Stimulated activated CD8-positive, alpha-beta memory T cell treated with anti-CD3 and anti-CD28 coated beads, Interleukin-4, amount 100 ng/mL, for 24 hours (primary cell): ENCODE measurements at regions not wholly inside any gene's neighbourhood (a gene's known extent, or its start where the extent isn't known, plus 50 kb on each side); places are given as distances from the start of the nearest gene placed in this dataset.
"Not testable (repeated sequence)": the region's sequence is repeated elsewhere in the genome, so short reads cannot be mapped to it uniquely, and the experiment has no call there.

ENCODE experiments used
- DNase-seq: peaks from one replicate; pipeline ENCODE4 v3.0.0-alpha.2; 2020; ENCODE audit warnings: low read depth

DNA sequence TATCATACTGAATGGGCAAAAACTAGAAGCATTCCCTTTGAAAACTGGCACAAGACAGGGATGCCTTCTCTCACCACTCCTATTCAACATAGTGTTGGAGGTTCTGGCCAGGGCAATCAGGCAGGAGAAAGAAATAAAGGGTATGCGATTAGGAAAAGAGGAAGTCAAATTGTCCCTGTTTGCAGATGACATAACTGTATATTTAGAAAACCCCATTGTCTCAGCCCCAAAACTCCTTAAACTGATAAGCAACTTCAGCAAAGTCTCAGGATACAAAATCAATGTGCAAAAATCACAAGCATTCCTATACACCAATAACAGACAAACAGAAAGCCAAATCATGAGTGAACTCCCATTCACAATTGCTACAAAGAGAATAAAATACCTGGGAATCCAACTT lies 52.5 kb upstream of the CCDC71L start:
- not testable (repeated sequence) for DNase-seq

DNA sequence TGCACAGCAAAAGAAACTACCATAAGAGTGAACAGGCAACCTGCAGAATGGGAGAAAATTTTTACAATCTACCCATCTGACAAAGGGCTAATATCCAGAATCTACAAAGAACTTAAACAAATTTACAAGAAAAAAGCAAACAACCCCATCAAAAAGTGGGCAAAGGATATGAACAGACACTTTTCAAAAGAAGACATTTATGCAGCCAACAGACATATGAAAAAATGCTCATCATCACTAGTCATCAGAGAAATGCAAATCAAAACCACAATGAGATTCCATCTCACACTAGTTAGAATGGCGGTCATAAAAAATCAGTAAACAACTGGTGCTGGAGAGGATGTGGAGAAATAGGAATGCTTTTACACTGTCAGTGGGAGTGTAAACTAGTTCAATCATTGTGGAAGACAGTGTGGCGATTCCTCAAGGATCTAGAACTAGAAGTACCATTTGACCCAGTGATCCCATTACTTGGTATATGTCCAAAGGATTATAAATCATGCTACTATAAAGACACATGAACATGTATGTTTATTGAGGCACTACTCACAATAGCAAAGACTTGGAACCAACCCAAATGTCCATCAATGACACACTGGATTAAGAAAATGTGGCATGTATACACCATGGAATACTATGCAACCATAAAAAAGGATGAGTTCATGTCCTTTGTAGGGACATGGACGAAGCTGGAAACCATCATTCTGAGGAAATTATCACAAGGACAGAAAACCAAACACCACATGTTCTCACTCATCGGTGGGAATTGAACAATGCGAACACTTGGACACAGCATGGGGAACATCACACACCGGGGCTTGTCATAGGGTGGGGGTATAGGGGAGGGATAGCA lies 53.9 kb upstream of the CCDC71L start:
- not testable (repeated sequence) for DNase-seq

DNA sequence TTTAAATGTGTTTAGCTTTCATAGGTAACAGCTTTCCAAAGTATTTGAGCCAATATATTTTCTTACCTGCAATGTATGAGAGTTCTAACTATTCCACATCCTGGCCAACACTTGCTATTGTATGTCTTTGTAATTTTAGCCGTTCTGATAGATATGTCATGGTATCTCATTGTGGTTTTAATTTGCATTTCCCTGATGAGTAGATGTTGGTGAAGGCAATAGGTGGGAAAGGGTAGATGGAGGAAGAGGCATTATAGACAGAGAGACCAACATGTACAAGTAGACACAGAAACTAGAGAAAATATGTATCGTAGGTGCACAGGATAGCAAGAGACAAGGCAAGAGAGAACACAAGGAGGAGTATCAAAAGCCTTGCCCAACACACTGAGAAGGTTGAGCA lies 54.8 kb upstream of the CCDC71L start:
- no peak for DNase-seq

DNA sequence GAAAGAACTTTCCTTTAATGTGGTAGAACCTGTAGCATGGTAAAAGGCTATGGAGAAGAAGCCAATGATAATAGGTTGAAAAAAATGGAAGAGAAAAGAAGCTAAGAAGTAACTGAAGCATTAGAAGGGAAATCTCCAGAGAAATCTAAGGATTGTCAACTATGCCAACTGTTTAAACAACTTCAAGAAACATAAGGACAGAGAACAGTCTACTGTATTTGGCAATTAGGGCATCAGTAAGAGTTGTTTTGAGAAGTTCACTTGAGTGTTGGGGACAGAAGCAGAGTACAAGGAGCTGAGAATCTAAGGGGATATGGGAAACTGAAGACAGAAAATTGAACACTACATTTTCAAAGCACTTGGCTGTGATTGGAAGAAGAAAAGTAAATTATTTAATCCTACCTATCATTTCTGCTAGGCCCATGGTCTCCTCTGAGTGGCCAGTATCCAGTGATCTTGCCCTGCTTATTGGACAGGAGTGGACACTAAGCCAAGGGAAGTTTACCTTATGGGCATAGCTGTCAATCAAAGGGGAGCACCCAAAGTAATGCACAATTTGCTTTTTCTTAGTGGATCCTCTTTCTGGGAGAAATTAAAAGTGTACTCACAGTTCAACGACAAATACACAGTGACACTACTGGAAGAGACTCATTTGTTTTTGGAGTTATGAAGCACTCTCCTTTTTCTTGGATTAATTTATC lies 56.4 kb upstream of the CCDC71L start:
- DNase-seq = no peak

DNA sequence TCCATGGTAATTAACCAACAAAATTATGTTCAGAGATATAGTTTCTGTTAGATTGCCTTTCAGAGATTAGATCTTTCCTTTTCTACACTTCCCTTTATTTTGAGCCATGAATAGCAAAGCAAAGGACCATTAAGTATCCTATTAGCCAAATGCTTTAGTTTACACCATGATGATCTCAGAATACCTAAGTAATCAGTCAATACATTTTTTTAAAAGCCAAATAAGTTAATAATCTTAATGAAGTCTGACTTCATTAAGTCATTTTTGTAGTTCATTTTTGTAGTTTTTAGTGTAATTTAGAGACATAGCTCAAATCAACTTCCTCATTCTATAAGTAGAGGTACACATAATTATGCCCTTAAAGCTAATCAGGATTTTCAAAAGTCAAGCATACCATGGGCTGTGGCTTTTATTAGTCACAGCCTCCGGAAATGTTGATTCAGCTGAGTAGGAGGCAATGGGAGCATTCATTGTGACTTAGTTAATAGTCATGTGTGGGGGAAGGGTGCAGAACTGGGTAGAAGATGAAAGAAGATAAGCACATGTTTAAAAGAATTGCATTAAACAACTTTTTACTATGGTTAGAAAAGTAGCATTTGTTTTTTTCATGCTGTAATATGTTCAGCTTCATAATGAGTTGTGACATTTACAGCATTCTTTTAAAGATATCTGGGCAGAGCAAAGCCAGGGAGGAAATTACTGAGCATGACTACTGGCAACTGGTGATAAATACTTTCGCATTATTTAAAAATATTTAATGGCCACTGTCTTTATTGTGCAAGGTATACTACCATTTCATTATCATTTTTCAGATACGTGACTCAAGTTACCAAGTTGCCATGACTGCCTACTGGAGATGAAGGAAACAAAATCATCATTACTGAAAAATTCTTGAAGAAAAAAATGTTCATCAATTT lies 57.3 kb upstream of the CCDC71L start:
- peak; percentile 66 for DNase-seq

DNA sequence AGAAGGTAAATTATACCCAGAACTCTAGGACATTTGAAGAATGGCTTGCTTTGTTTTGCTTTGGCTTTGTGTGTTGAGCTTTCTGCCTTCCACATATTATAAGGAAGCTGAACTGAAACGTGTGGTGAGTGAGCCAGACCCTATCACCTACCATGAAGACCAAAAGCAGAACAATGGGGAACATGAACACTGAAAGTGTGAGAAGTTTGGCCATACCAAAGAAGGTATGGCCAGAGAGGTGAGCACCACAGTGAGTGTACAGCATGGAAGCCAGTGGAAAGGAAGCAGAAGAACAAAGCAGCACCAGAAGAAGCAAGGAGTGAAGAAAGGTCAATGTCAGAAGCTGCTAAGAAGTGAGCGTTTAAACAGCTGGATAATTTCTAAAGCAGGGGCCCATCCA lies 59.7 kb upstream of the CCDC71L start:
- DNase-seq = no peak

DNA sequence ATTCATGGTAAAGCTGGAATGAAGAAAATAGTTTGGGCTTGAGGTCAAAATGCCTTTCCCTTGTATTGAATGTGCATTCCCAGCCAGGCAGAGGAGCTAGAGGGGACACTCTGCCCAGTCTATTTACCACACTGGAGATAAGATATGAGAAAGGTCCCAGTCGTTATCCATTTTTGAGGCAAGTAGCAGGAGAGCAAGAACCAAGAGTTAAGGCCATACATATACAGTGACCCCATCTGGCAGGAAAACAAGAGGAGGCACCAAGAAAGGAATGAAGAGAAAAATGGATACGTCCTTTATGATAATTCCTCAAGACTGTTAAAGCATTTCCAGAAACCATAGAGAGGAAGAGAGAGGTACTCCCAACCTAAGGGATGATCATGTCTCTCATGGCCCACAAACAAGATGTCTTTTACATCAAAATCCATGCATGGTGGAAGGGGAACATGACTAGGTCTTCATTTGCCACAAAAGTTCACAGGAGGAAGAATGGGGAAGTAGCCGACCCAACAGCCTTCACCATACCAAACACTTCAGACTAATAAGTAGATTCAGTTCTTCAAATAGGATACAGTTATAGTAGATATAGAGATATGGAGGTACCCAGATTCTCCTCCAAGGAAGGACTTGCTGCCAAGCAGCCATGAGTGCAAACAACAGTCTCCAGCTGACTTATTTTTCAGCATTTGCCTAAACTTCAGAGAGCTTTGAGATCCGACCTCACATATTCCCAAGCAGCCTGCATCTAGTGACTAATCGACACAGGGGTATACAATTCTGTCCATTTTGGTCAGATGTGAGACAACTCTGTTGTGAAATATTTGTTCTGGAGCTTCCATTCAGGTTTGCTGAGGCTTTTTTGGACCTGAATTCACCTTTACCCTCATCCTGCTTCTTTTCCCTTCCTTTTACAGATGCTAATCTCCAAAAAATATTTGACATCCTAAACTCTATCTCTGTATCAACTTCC lies 61.1 kb upstream of the CCDC71L start:
- no peak for DNase-seq

DNA sequence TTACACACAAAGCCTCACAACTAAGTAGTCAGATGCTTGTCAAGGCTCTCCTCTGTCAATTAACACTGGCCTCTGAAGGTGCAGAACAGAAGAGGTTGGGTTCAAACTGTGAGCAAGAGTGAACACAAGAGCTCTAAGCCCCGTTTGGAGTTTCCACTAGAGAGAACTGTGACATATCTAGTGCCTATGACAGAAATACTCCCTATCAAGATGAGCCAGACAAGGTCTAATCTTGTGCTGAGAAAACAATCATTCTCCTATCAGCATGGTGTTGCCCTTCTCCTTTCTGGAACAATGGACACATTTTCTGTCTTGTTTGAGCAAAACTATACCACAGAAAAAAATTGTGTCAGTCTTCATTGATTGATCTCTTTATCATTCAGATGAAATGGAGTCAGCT lies 62.4 kb upstream of the CCDC71L start:
- no peak for DNase-seq

DNA sequence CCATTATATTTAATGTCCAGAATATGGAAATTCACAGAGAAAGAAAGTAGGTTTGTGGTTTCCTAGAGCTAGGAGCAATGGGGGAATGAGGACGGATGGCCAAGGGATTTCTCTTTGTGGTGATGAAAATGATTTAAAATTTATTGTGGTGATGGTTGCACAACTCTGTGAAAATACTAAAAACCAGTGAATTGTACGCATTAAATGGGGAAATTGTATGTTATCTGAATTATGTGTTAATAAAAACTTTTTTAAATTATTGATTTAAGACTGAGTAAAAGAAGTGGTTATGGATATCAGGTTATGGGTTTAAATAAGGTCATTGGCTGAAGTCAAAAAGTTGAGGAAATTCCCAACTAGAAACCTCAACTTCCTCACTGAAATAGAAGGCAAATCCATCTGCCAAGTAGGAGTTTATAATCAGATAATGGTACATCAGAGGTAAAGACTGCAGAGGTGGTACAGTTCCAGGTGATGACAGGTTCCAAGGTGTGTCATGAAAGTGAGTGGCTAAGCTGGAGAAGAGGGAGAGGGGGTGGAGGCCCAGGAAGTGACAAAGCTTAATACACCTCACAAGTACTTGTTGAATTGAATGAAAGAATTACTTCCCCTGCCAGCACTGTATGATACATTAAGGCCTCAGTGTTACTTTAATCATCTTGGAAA lies 68.9 kb upstream of the CCDC71L start:
- DNase-seq = no peak

DNA sequence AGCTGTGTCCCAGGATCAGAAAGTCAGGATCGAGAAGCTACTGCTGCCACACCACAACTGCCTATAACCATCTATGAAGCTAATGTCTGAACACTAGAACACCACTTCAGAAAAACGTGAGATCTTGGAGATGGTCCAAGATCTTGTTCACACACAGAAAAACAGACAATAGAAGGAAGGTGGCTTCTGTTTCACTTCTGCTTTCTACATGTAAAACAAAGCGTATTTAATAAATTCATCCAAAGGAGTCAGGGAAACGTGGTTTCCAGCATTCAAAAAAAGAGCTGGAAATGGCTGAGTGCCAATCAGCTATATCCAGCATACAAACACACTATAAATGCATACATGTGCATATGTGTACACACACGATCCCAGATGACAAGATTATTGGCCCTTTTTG lies 70.2 kb upstream of the CCDC71L start:
- no peak for DNase-seq

DNA sequence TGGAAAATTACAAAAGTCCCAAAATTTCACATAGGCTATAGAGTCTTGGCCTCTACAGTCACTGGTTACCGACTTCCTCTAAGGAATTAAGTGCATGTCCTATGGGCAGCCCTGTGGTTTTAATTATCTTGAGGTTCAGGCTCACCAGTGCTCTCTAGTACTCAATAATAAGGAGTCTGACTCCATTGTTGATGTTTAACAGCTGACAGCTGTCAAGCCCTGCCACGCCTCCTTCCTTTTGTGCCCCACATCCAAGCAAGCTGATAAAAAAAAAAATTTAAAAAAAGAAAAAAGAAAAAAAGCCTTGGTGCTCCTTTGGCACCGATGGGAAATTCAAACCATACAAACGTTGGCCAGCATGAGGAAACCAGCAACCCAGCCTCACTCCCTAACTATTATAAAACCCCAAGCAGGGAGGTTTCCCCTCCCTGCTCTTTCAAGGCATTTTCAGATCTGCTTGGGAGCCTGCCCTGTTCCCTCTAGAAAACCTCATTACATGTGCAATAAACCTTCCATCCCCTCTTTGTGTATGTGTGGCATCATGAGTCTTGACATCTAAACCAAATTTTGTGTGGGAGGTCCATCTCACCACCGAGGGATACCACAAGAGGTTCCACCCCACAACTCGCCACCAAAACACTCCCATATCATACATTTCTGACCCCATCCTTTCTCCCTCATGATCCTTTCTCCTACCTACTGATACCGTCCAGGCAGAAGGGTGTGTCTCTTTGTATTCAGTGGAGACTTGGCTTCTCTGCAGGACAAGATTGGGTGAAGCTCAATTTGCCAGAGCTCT lies 70.9 kb upstream of the CCDC71L start:
- no peak for DNase-seq

DNA sequence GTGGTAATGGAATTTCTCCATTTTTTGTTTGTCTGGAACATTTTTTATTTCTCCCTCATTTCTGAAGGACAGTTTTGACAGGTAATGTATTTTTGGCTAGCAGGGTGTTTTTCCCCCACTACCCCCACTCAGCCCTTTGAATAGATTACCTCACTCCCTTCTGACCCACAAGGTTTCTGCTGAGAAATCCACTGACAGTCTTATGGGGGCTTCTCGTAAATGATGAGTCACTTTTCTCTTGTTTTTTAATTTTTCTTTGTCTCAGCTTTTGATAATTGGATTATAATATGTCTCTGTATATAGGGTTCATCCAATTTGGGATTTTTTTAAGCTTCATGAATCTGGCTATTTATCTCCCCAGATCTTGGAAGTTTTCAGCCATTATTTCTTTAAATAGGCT lies 74.7 kb upstream of the CCDC71L start:
- DNase-seq = no peak

DNA sequence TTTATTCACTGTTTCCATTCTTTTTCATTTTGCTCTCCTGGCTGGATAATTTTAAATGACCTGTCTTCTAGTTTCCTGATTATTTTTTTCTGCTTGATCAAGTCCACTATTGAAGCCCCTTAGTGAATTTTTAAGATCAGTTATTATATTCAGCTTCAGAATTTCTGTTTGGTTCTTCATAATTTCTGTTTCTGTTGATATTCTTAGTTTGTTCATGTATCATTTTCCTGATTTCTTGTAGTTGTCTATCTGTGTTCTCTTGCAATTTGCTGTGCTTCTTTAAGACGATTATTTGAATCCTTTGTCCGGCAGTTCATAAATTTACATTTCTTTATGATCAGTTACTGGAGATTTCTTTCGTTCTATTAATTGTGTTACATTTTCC lies 75.2 kb upstream of the CCDC71L start:
- no peak for DNase-seq

DNA sequence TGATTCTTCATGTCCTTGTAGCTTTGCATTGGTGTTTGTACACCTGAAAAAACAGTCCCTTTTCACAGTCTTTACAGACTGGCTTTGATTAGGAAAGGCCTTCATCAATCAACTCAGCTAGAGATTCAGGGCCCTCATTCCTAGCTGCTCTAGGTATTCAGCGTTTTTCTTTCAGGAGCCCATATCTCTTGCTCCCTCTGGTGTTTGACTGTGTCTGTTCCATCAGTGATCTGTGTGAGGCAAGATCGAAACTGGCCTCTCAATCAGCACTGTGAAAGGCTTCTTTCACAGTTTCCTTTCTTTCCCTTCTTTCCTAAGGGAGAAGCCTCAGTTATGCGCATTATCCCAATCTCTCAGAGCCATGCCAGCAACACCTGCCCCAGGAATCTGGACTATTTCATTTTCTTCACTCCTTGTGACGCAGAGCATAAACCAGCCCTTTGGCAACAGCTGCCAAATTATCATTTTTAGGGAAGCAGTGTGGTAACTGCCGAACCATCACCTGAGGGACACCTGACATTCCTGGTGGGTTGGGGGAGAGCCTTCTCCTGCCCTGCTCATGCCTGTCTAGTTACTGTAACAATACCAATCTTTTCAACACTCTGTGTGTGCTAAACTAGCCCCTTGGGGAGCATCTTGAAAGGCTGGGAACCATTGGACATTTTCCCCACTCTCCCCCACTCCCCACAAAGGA lies 75.7 kb upstream of the CCDC71L start:
- peak; percentile 4 for DNase-seq

DNA sequence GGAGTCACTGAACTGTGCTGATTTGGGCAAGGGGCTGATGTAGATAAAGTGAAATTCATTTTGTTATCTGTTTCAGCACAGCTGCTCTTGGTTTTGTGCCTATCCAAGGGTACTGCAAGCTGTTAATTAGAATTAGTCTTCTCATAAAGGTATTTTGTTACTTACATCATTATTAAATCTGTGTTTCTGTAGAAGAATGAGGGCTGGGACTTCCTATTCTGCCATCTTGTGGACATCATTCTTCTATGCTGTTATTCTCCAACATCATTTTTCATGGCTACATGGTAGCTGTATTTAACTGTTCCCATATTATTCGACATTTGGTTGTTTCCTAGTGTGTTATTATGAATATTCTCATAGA lies 76.2 kb upstream of the CCDC71L start:
- DNase-seq = no peak

DNA sequence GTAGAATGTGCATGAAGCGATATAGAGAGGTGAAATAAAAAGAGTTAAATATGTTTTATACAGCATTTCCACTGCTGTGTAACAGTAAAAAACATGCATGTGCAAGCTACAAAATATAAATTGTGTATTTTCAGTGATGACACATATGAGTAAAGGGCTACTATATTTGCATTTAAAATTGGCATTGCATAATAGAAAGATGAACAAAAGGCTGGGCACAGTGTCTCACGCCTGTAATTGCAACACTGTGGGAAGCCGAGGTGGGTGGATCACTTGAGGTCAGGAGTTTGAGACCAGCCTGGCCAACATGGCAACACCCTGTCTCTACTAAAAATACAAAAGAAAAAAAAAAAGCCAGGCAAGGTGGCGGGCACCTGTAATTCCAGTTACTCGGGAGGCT lies 79.8 kb upstream of the CCDC71L start:
- no peak for DNase-seq

DNA sequence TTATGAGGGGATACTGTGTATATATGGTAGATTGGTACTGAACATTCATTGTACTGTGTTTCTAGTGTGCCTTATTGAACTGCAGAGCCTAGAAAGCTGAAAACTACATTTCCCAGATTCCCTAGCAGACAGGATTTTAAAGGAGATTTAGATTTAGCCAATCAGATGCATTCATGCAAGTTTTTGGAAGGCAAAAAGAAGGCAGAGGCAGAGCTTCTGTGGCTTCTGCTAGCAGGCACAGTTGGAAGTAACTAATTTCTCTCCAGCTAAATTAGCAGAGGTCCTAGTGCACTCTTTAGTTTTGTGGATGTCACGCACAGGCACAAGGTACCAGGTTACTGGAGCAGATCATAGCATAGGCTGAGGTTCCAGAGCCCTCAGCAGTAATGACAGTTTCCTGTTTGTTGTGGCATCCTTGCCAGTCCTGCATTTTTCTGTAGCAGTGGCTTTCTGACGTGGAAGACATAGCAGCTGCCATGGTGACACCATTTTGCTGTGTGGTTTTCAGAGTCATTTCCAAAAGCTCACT lies 83.7 kb upstream of the CCDC71L start:
- no peak for DNase-seq

DNA sequence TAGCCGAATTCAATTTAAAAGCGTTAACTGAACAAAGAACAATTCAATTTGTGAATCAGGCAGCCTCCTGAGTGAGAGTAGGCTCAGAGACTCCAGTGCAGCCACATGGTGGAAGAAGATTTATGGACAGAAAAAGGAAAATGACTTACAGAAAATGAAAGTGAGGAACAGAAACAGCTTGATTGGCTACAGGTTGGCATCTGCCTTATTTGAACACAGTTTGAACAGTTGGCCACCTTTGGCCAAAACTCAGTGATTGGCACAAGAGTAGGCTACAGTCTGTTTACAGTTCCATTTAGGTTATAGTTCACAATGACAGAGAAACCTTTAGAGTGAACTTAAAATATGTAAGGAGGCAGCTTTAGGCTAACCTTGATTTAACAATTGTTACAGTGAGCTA lies 86.3 kb upstream of the CCDC71L start:
- DNase-seq = not testable (repeated sequence)

DNA sequence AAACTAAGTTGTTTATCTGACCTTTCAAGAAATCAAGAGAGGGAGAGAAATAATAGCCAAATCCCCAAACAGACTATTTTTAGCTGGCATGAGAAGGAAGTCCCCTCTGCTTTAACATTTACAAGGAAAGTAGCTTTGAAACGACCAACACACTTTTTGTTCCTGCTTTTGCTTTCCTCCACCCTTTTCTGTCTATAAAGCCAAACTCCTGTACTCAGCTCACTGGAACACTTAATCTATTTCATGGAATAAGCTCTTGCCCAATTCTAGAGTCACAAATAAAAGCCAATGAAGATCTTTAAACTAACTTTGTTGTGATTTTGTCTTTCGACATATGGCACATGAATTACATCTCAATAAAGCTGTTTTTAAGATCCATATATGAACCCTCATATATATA lies 86.8 kb upstream of the CCDC71L start:
- DNase-seq = no peak
